HL-60 (cell line): ENCODE measurements at regions not wholly inside any gene's neighbourhood (a gene's known extent, or its start where the extent isn't known, plus 50 kb on each side); places are given as distances from the start of the nearest gene placed in this dataset.

Experiments used
- CTCF ChIP-seq: IDR thresholded peaks from one replicate; pipeline ENCODE4 v1.5.1; 2011; ENCODE audit warnings: low read length, control low read depth, inconsistent platforms; ENCODE audit not compliant: insufficient read depth
- POLR2AphosphoS5 ChIP-seq: IDR thresholded peaks from 2 replicates; pipeline ENCODE4 v1.6.1; 2012; ENCODE audit warnings: low read depth

- TF ChIP-seq CTCF (no peak), POLR2AphosphoS5 (no peak)
Measured at GRCh38 chr13:56886398-56886797, 254.3 kb upstream of the PRR20A start.
